DND-41 (cell line): ENCODE measurements at regions not wholly inside any gene's neighbourhood (a gene's known extent, or its start where the extent isn't known, plus 50 kb on each side); places are given as distances from the start of the nearest gene placed in this dataset.

ENCODE experiments used
- ATAC-seq: fragments of 200-7000 bp; cut with Tn5 transposase; 3 replicates; pipeline ENCODE4 v1.9.1; 2021; ENCODE audit warnings: low read depth; ENCODE audit not compliant: insufficient read depth
- DNase-seq: peaks from one replicate; pipeline ENCODE4 v3.0.0-alpha.2; 2020
- H2AFZ ChIP-seq: 2 replicates; pipeline ENCODE4 v1.6.0; 2012; ENCODE audit warnings: low read depth, low read length
- H3K27ac ChIP-seq: 2 replicates; pipeline ENCODE4 v1.5.1; 2012; ENCODE audit warnings: low read length, inconsistent platforms
- H3K27me3 ChIP-seq: fragments of 200-600 bp; sonication (generic); 2 replicates; pipeline ENCODE4 v1.6.0; 2012; ENCODE audit warnings: low read length, mild to moderate bottlenecking, inconsistent platforms; ENCODE audit not compliant: insufficient read depth, poor library complexity
- H3K36me3 ChIP-seq: 2 replicates; pipeline ENCODE4 v1.5.1; 2012; ENCODE audit warnings: low read length, inconsistent platforms; ENCODE audit not compliant: insufficient read depth
- H3K4me1 ChIP-seq: 2 replicates; pipeline ENCODE4 v1.5.1; 2012; ENCODE audit warnings: mild to moderate bottlenecking, low read length; ENCODE audit not compliant: insufficient read depth
- H3K4me2 ChIP-seq: 2 replicates; pipeline ENCODE4 v1.6.0; 2012; ENCODE audit warnings: mild to moderate bottlenecking, moderate library complexity, low read length, inconsistent platforms; ENCODE audit not compliant: insufficient read depth
- H3K4me3 ChIP-seq, 2 experiments: fragments of 200-600 bp in 1 of 2; shearing (Covaris generic) in 1 of 2; 2 replicates each; pipeline ENCODE4 v1.5.1; 2012 to 2016; ENCODE audit warnings: inconsistent platforms in 2 of 2, low read length in 2 of 2, mild to moderate bottlenecking in 2 of 2, low read depth in 1 of 2, moderate library complexity in 1 of 2
- H3K79me2 ChIP-seq: 2 replicates; pipeline ENCODE4 v1.6.0; 2012; ENCODE audit warnings: low read length, inconsistent platforms; ENCODE audit not compliant: insufficient read depth
- H3K9ac ChIP-seq: 2 replicates; pipeline ENCODE4 v1.6.0; 2012; ENCODE audit warnings: low read depth, mild to moderate bottlenecking, inconsistent platforms, low read length, moderate library complexity
- H3K9me3 ChIP-seq: 2 replicates; pipeline ENCODE4 v1.5.1; 2012; ENCODE audit warnings: low read length, moderate library complexity, mild to moderate bottlenecking, inconsistent platforms; ENCODE audit not compliant: insufficient read depth, severe bottlenecking
- H4K20me1 ChIP-seq: 2 replicates; pipeline ENCODE4 v1.6.0; 2012; ENCODE audit warnings: low read length; ENCODE audit not compliant: insufficient read depth
- EZH2 ChIP-seq: IDR thresholded peaks from 3 replicates; pipeline ENCODE4 v1.6.1; 2012; ENCODE audit warnings: borderline replicate concordance, low read depth, mild to moderate bottlenecking, moderate library complexity, low read length, inconsistent platforms; ENCODE audit not compliant: severe bottlenecking
- TF ChIP-seq, protein P1 (sequence below): IDR thresholded peaks from 2 replicates; pipeline ENCODE4 v1.5.1; 2012; ENCODE audit warnings: borderline replicate concordance, low read length, moderate library complexity, mild to moderate bottlenecking; ENCODE audit not compliant: poor library complexity, severe bottlenecking; ENCODE audit errors: extremely low read depth

GRCh38 chr1:83716641-83717040 lies 282.3 kb downstream of the TTLL7 start:
- Histone ChIP-seq H3K9me3 (no peaks in the 10 kb centered on the region), H3K4me1 (no peaks in the 10 kb centered on the region)

DNA sequence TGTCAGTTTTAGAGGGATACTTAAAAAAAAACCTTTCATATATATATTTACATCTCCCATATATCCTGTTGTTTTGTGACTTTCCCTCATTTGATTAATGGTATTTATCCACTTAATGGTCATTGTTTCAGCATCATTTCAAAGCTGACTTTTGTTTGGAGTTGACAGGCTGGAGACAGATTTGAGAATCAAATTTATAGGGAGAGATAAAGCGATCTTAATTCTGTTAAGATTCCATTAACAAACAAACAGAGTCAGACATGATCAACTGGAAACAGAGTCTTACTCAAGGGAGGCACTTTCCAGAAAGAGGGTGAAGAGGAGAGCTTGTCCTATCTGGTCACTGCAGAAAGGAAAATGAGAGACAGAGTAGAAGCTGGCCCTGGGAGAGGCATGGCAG lies 283.4 kb downstream of the TTLL7 start:
- ATAC-seq (no peak), DNase-seq (no peak)
- Histone ChIP-seq H2AFZ (no peak overlapping the region), H4K20me1 (no peaks in the 10 kb centered on the region), H3K27ac (no peak overlapping the region), H3K79me2 (no peaks in the 10 kb centered on the region), H3K27me3 (no peaks in the 10 kb centered on the region), H3K9me3 (no peaks in the 10 kb centered on the region), H3K4me1 (no peaks in the 10 kb centered on the region), H3K36me3 (no peaks in the 10 kb centered on the region), H3K4me3 (no peak overlapping the region), H3K9ac (no peak overlapping the region), H3K4me2 (no peak overlapping the region)
- TF ChIP-seq, protein P1, sequence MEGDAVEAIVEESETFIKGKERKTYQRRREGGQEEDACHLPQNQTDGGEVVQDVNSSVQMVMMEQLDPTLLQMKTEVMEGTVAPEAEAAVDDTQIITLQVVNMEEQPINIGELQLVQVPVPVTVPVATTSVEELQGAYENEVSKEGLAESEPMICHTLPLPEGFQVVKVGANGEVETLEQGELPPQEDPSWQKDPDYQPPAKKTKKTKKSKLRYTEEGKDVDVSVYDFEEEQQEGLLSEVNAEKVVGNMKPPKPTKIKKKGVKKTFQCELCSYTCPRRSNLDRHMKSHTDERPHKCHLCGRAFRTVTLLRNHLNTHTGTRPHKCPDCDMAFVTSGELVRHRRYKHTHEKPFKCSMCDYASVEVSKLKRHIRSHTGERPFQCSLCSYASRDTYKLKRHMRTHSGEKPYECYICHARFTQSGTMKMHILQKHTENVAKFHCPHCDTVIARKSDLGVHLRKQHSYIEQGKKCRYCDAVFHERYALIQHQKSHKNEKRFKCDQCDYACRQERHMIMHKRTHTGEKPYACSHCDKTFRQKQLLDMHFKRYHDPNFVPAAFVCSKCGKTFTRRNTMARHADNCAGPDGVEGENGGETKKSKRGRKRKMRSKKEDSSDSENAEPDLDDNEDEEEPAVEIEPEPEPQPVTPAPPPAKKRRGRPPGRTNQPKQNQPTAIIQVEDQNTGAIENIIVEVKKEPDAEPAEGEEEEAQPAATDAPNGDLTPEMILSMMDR, result no peak
- TF ChIP-seq EZH2, result no peak

More at GRCh38 chr1:83716641-83717040, 282.3 kb downstream of the TTLL7 start:
- Histone ChIP-seq H4K20me1 (no peaks in the 10 kb centered on the region), H3K4me3 (no peak overlapping the region), H3K27me3 (no peaks in the 10 kb centered on the region), H3K4me2 (no peak overlapping the region), H3K36me3 (no peaks in the 10 kb centered on the region), H3K9ac (no peak overlapping the region), H2AFZ (no peak overlapping the region; the same call in 1 of the 2 replicates), H3K79me2 (no peaks in the 10 kb centered on the region), H3K27ac (no peak overlapping the region)
- TF ChIP-seq EZH2, result no peak
- TF ChIP-seq, protein P1, result no peak
- no peak for DNase-seq
- ATAC-seq, result 0 out of 3 replicates have a peak, but pooled peaks have one; percentile 29

DNA sequence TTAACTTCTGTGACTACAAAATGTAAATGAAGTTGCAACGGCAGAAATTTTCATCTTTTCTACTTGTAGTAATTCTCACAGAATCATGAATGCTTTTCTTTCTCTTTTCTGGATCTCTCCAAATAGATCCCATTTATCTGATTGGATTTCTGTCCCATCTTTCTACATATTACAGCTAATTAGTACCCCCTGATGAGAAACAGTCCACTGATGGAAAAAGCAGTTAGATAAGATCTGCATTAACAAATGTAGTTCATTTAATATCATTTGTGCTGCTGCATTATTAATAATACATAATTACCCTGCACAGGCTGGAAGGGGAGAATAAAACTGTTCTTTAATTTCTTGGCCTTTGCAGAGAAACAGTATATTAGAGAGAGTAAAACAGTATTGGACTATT lies 289.3 kb downstream of the TTLL7 start:
- Histone ChIP-seq H3K9ac (no peak overlapping the region), H3K27me3 (no peaks in the 10 kb centered on the region), H4K20me1 (no peaks in the 10 kb centered on the region), H3K79me2 (no peaks in the 10 kb centered on the region), H3K4me2 (no peak overlapping the region), H3K4me1 (no peaks in the 10 kb centered on the region), H3K4me3 (no peak overlapping the region), H3K27ac (no peak overlapping the region), H3K36me3 (no peaks in the 10 kb centered on the region), H2AFZ (no peak overlapping the region), H3K9me3 (no peaks in the 10 kb centered on the region)
- DNase-seq (no peak), ATAC-seq (no peak)
- TF ChIP-seq, protein P1, result no peak
- TF ChIP-seq EZH2, result no peak

GRCh38 chr1:83706354-83706938 lies 292.5 kb downstream of the TTLL7 start:
- Histone ChIP-seq H4K20me1 (no peaks in the 10 kb centered on the region), H2AFZ (no peak overlapping the region), H3K9ac (no peak overlapping the region), H3K36me3 (no peaks in the 10 kb centered on the region), H3K9me3 (no peaks in the 10 kb centered on the region), H3K79me2 (no peaks in the 10 kb centered on the region), H3K27me3 (no peaks in the 10 kb centered on the region), H3K4me2 (no peak overlapping the region), H3K4me1 (peaks cover 18% of the 10 kb centered on the region), H3K27ac (no peak overlapping the region), H3K4me3 (no peak overlapping the region)
- ATAC-seq (no peak), DNase-seq (no peak)
- TF ChIP-seq, protein P1, result no peak
- no peak for TF ChIP-seq EZH2
